Ishikawa (cell line): ENCODE measurements at regions not wholly inside any gene's neighbourhood (a gene's known extent, or its start where the extent isn't known, plus 50 kb on each side); places are given as distances from the start of the nearest gene placed in this dataset.

ENCODE experiments used
- CEBPB ChIP-seq: IDR thresholded peaks from 2 replicates; pipeline ENCODE4 v1.6.1; 2012
- CREB1 ChIP-seq: IDR thresholded peaks from 2 replicates; pipeline ENCODE4 v1.6.1; 2012; ENCODE audit warnings: low read depth
- EGR1 ChIP-seq: IDR thresholded peaks from 2 replicates; pipeline ENCODE4 v1.6.1; 2012
- EP300 ChIP-seq: IDR thresholded peaks from 2 replicates; pipeline ENCODE4 v1.6.1; 2012; ENCODE audit warnings: borderline replicate concordance
- MAX ChIP-seq: IDR thresholded peaks from 2 replicates; pipeline ENCODE4 v1.6.1; 2012
- NFIC ChIP-seq: IDR thresholded peaks from 2 replicates; pipeline ENCODE4 v1.6.1; 2012
- REST ChIP-seq: IDR thresholded peaks from 2 replicates; pipeline ENCODE4 v1.6.1; 2012; ENCODE audit warnings: low read depth, mild to moderate bottlenecking
- TAF1 ChIP-seq: IDR thresholded peaks from 2 replicates; pipeline ENCODE4 v1.6.1; 2012; ENCODE audit warnings: low read depth, mild to moderate bottlenecking
- TCF12 ChIP-seq: IDR thresholded peaks from 2 replicates; pipeline ENCODE4 v1.6.1; 2012; ENCODE audit warnings: low read depth
- TEAD4 ChIP-seq: IDR thresholded peaks from 2 replicates; pipeline ENCODE4 v1.6.1; 2012
- USF1 ChIP-seq: IDR thresholded peaks from 2 replicates; pipeline ENCODE4 v1.6.1; 2012
- YY1 ChIP-seq: IDR thresholded peaks from 2 replicates; pipeline ENCODE4 v1.6.1; 2012; ENCODE audit warnings: low read depth

- TF ChIP-seq CEBPB (no peak), EGR1 (no peak), CREB1 (no peak), EP300 (no peak), NFIC (no peak), YY1 (no peak), REST (no peak), TCF12 (no peak), MAX (no peak), TAF1 (no peak), TEAD4 (no peak), USF1 (no peak)
Observed at GRCh38 chr2:204223046-204223445, 286.5 kb downstream of the ICOS start.
